K562 (cell line): ENCODE measurements at regions not wholly inside any gene's neighbourhood (a gene's known extent, or its start where the extent isn't known, plus 50 kb on each side); places are given as distances from the start of the nearest gene placed in this dataset.

Experiments
- ATAC-seq: fragments of 200-7000 bp; cut with Tn5 transposase; 3 replicates; pipeline ENCODE4 v1.9.1; 2020; ENCODE audit warnings: moderate library complexity
- BruUV-seq: library from RNA; stranded (reverse); fragments of 400-500 nt; replicated peaks from 2 replicates; lab custom pipeline; 2021; lab: Mats Ljungman, UMichigan
- CTCF ChIA-PET: fragments of 300-600 bp; formaldehyde crosslinking; extraction: SDS; loops from one replicate; lab custom pipeline; 2021; ENCODE audit warnings: low intra/inter-chr PET ratio; lab: Yijun Ruan, JAX
- POLR2A ChIA-PET: fragments of 300-600, 350-650 bp; sonication (Branson Sonifier 250); formaldehyde crosslinking; extraction: SDS; loops from one replicate; lab custom pipeline; 2021; ENCODE audit warnings: antibody characterized with exemption, inconsistent platforms; lab: Yijun Ruan, JAX
- DNase-seq, 4 experiments: peaks; one replicate each; pipeline versions ENCODE4 v3.0.0 to v3.0.0-alpha.2; 2011 to 2018; ENCODE audit warnings: low spot score in 3 of 4, mixed read lengths in 3 of 4; ENCODE audit errors: extremely low read depth in 1 of 4
- FAIRE-seq: peaks from 2 replicates; lab custom pipeline; 2011; peaks lifted over from hg19 to GRCh38; lab: Jason Lieb, UNC
- H2AFZ ChIP-seq: 2 replicates; pipeline ENCODE4 v1.6.0; 2011; ENCODE audit warnings: low read depth, low read length, control low read depth, inconsistent platforms
- H3K27ac ChIP-seq: fragments of 200-600 bp; 3 replicates; pipeline ENCODE4 v1.8.0; 2011; ENCODE audit warnings: low read depth, mild to moderate bottlenecking, control low read depth, inconsistent platforms, low read length, moderate library complexity, mixed read lengths; ENCODE audit errors: extremely low read depth
- H3K27me3 ChIP-seq, 2 experiments: fragments of 300-600 bp in 1 of 2; 2 replicates in 1 of 2; 3 replicates in 1 of 2; pipeline versions ENCODE4 v1.6.0 to v1.8.0; 2011; ENCODE audit warnings: inconsistent platforms in 2 of 2, low read length in 2 of 2, mild to moderate bottlenecking in 1 of 2, mixed read lengths in 1 of 2, moderate library complexity in 1 of 2; ENCODE audit not compliant: control insufficient read depth in 2 of 2, insufficient read depth in 2 of 2
- H3K36me3 ChIP-seq: fragments of 300-600 bp; 3 replicates; pipeline ENCODE4 v1.8.0; 2011; ENCODE audit warnings: mild to moderate bottlenecking, low read length, inconsistent platforms; ENCODE audit not compliant: control insufficient read depth, insufficient read depth
- H3K4me1 ChIP-seq, 2 experiments: fragments of 200-600 bp in 1 of 2; replicated peaks in 1 of 2; 2 replicates in 1 of 2; 3 replicates in 1 of 2; pipeline versions ENCODE4 v1.5.1 to v1.8.0; 2011; ENCODE audit warnings: inconsistent platforms in 2 of 2, low read length in 2 of 2, mild to moderate bottlenecking in 1 of 2, mixed read lengths in 1 of 2, moderate library complexity in 1 of 2; ENCODE audit not compliant: control insufficient read depth in 2 of 2, insufficient read depth in 2 of 2
- H3K4me2 ChIP-seq: 2 replicates; pipeline ENCODE4 v1.6.1; 2011; ENCODE audit warnings: low read length, control low read depth, inconsistent platforms, mixed read lengths; ENCODE audit not compliant: insufficient read depth
- H3K4me3 ChIP-seq: fragments of 200-600 bp; sonication (generic), shearing (Covaris generic); 2 replicates; pipeline ENCODE4 v1.5.1; 2016; ENCODE audit warnings: control low read depth, inconsistent platforms
- H3K79me2 ChIP-seq: fragments of 200-600 bp; 3 replicates; pipeline ENCODE4 v1.8.0; 2011; ENCODE audit warnings: low read length, inconsistent platforms; ENCODE audit not compliant: control insufficient read depth, insufficient read depth
- H3K9ac ChIP-seq, 2 experiments: 2 replicates each; pipeline versions ENCODE4 v1.6.0 to v1.6.1; 2011; ENCODE audit warnings: low read depth in 2 of 2, low read length in 2 of 2, control low read depth in 1 of 2, inconsistent platforms in 1 of 2, mild to moderate bottlenecking in 1 of 2, mixed read lengths in 1 of 2; ENCODE audit not compliant: insufficient read depth in 1 of 2
- H3K9me1 ChIP-seq: one replicate; pipeline ENCODE4 v1.6.0; 2011; ENCODE audit warnings: inconsistent platforms, mild to moderate bottlenecking, low read length, moderate library complexity; ENCODE audit not compliant: control insufficient read depth, insufficient read depth
- H3K9me3 ChIP-seq: replicated peaks from 2 replicates; pipeline ENCODE4 v1.5.1; 2011; ENCODE audit warnings: low read depth, low read length, inconsistent platforms; ENCODE audit not compliant: control insufficient read depth, insufficient read depth
- H4K20me1 ChIP-seq: replicated peaks from 2 replicates; pipeline ENCODE4 v1.6.1; 2011; ENCODE audit warnings: low read length, inconsistent platforms, mixed read lengths; ENCODE audit not compliant: control insufficient read depth, insufficient read depth
- COPS2 ChIP-seq: fragments of 450-650 bp; conservative IDR thresholded peaks from 2 replicates; pipeline ENCODE4 v1.6.1; 2016; ENCODE audit warnings: mild to moderate bottlenecking, moderate library complexity
- EP300 ChIP-seq: IDR thresholded peaks from 2 replicates; pipeline ENCODE4 v1.6.1; 2012; ENCODE audit warnings: low read length, improper control_type of control experiment
- HEY1 ChIP-seq: fragments of 250-450 bp; sonication (Bioruptor Pico); IDR thresholded peaks from 2 replicates; pipeline ENCODE4 v1.5.0; 2020; ENCODE audit warnings: mild to moderate bottlenecking, moderate library complexity, borderline replicate concordance
- KLF16 ChIP-seq: IDR thresholded peaks from 2 replicates; pipeline ENCODE4 v1.6.1; 2016; ENCODE audit warnings: antibody characterized with exemption
- MYBL2 ChIP-seq, 2 experiments: fragments of 450-650 bp in 1 of 2; sonication (generic) in 1 of 2; formaldehyde crosslinking in 1 of 2; IDR thresholded peaks; 2 replicates each; pipeline versions ENCODE4 v1.6.1 to v1.8.1; 2017 to 2022; ENCODE audit warnings: borderline replicate concordance in 1 of 2, inconsistent platforms in 1 of 2, low read depth in 1 of 2, mild to moderate bottlenecking in 1 of 2, missing genetic modification reagents in 1 of 2, moderate library complexity in 1 of 2
- NCOA1 ChIP-seq: fragments of 450-650 bp; IDR thresholded peaks from 2 replicates; pipeline ENCODE4 v1.6.1; 2016; ENCODE audit warnings: low read depth
- NEUROD1 ChIP-seq: fragments of 150-350 bp; IDR thresholded peaks from 2 replicates; pipeline ENCODE4 v1.6.1; 2014; ENCODE audit warnings: borderline replicate concordance, low read length, low read depth; ENCODE audit not compliant: partially characterized antibody
- NR1H2 ChIP-seq: sonication (generic); formaldehyde crosslinking; IDR thresholded peaks from 2 replicates; pipeline ENCODE4 v1.4.0; 2020; ENCODE audit warnings: mild to moderate bottlenecking, missing genetic modification reagents
- POLR3G ChIP-seq: IDR thresholded peaks from 2 replicates; pipeline ENCODE4 v1.6.1; 2011; ENCODE audit not compliant: insufficient read length, insufficient replicate concordance; ENCODE audit errors: extremely low read depth
- RBM39 ChIP-seq: fragments of 200-400 bp; formaldehyde crosslinking; optimal IDR thresholded peaks from 2 replicates; pipeline ENCODE3; 2018; ENCODE audit warnings: low read depth, low read length
- SP1 ChIP-seq: sonication (generic); formaldehyde crosslinking; IDR thresholded peaks from 2 replicates; pipeline ENCODE4 v1.8.1; 2022; ENCODE audit warnings: mild to moderate bottlenecking, missing genetic modification reagents
- ZNF124 ChIP-seq: sonication (generic); formaldehyde crosslinking; IDR thresholded peaks from 2 replicates; pipeline ENCODE4 v1.8.1; 2022; ENCODE audit warnings: missing genetic modification reagents
- ZNF282 ChIP-seq: sonication (generic); formaldehyde crosslinking; IDR thresholded peaks from 2 replicates; pipeline ENCODE4 v1.8.1; 2023; ENCODE audit warnings: missing genetic modification reagents
- WGBS: fragments of 100-300 bp; shearing (Covaris generic); methylation state at CpG from one replicate; pipeline ENCODE4 v1.1.6; 2016; ENCODE audit warnings: low coverage, mixed read lengths; ENCODE audit not compliant: insufficient coverage; ENCODE audit errors: missing lambda C conversion rate; 5-methylcytosine and 5-hydroxymethylcytosine counted together
- in situ Hi-C: fragments of 300-500 bp; cut with MboI; formaldehyde crosslinking; loops from 4 replicates; pipeline ENCODE4 v1.15.0; 2018; ENCODE audit warnings: inconsistent platforms, mixed read lengths
- intact Hi-C: fragments of 100-400 bp; cut with micrococcal nuclease; formaldehyde crosslinking; loops from 2 replicates; pipeline ENCODE4 v1.14.2; 2022
- TF ChIP-seq, protein P1 (sequence below), 2 experiments: fragments of 450-650 bp; IDR thresholded peaks; 2 replicates each; pipeline ENCODE4 v1.6.1; 2016
- TF ChIP-seq, protein P2 (sequence below): fragments of 450-650 bp; formaldehyde crosslinking; IDR thresholded peaks from 2 replicates; pipeline ENCODE4 v1.4.0; 2020; ENCODE audit warnings: mild to moderate bottlenecking, moderate library complexity
- TF ChIP-seq, protein P3 (sequence below): IDR thresholded peaks from 2 replicates; pipeline ENCODE4 v1.6.1; 2012; ENCODE audit warnings: low read depth, low read length, improper control_type of control experiment, borderline replicate concordance
- TF ChIP-seq, protein P4 (sequence below): sonication (generic); formaldehyde crosslinking; IDR thresholded peaks from 2 replicates; pipeline ENCODE4 v1.8.0; 2022; ENCODE audit warnings: mild to moderate bottlenecking, missing genetic modification reagents

DNA sequence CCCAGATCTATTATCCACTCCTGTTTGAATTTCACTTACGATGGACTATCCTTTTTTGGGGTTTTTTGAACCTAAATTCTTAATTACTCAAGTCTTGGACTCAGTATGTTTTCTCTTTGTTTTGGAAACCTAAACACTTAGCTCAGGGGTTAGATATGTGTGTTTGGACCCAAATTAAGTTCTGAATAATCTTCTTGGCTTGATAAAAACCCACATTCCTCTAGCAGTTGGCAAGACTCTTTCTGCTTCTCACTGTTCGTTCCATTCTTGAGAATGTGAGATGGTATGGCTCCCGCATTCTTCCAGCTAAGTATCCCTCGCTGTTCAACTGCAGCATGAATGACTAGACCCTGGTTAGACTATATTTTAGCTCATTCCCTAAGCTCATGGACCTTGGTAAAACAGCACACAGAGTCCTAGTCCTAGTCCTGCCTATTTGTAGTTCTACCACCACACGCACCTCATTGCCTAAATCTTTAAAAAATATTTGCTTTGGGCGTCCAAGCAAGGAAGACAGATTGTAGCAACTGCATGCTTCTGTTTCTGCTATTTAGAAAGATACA is 860.0 kb downstream of the RPS29 start:
- in situ Hi-C loops: no loop called here
- Histone ChIP-seq H3K9ac (no peak overlapping the region), H3K27ac (no peak overlapping the region), H2AFZ (no peak overlapping the region), H3K9me1 (no peaks in the 10 kb centered on the region), H3K79me2 (no peaks in the 10 kb centered on the region), H3K4me1 (no peaks in the 10 kb centered on the region), H3K4me3 (no peak overlapping the region), H3K27me3 (no peaks in the 10 kb centered on the region), H4K20me1 (no peaks in the 10 kb centered on the region), H3K9me3 (no peaks in the 10 kb centered on the region; the same call in 1 of the 2 replicates), H3K4me2 (no peak overlapping the region), H3K36me3 (no peaks in the 10 kb centered on the region)
- intact Hi-C loops: no loop called here
- CTCF ChIA-PET: no interaction called here
- ATAC-seq: no peak
- BruUV-seq: no TSS peak
- DNase-seq: no peak
- FAIRE-seq: no peak
- POLR2A ChIA-PET: no interaction called here
- WGBS: 0% methylated on average over 6 of the region's 6 CpGs
- TF ChIP-seq, protein P1, sequence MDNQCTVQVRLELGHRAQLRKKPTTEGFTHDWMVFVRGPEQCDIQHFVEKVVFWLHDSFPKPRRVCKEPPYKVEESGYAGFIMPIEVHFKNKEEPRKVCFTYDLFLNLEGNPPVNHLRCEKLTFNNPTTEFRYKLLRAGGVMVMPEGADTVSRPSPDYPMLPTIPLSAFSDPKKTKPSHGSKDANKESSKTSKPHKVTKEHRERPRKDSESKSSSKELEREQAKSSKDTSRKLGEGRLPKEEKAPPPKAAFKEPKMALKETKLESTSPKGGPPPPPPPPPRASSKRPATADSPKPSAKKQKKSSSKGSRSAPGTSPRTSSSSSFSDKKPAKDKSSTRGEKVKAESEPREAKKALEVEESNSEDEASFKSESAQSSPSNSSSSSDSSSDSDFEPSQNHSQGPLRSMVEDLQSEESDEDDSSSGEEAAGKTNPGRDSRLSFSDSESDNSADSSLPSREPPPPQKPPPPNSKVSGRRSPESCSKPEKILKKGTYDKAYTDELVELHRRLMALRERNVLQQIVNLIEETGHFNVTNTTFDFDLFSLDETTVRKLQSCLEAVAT (IDR thresholded peaks at IDR 0.05): no peak
- no peak for TF ChIP-seq SP1 (CRISPR knock-in tag)
- no peak for TF ChIP-seq HEY1 (CRISPR knock-in tag)
- TF ChIP-seq MYBL2 (IDR thresholded peaks at IDR 0.05; ENCODE audit: low read depth): no peak
- TF ChIP-seq MYBL2 (CRISPR knock-in tag; IDR thresholded peaks at IDR 0.05; ENCODE audit: borderline replicate concordance): no peak
- TF ChIP-seq, protein P2, sequence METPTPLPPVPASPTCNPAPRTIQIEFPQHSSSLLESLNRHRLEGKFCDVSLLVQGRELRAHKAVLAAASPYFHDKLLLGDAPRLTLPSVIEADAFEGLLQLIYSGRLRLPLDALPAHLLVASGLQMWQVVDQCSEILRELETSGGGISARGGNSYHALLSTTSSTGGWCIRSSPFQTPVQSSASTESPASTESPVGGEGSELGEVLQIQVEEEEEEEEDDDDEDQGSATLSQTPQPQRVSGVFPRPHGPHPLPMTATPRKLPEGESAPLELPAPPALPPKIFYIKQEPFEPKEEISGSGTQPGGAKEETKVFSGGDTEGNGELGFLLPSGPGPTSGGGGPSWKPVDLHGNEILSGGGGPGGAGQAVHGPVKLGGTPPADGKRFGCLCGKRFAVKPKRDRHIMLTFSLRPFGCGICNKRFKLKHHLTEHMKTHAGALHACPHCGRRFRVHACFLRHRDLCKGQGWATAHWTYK (CRISPR knock-in tag): no peak
- TF ChIP-seq KLF16: no peak
- TF ChIP-seq NCOA1: no peak
- TF ChIP-seq RBM39: no peak
- TF ChIP-seq EP300: no peak
- no peak for TF ChIP-seq POLR3G
- TF ChIP-seq ZNF282: no peak
- TF ChIP-seq, protein P3, sequence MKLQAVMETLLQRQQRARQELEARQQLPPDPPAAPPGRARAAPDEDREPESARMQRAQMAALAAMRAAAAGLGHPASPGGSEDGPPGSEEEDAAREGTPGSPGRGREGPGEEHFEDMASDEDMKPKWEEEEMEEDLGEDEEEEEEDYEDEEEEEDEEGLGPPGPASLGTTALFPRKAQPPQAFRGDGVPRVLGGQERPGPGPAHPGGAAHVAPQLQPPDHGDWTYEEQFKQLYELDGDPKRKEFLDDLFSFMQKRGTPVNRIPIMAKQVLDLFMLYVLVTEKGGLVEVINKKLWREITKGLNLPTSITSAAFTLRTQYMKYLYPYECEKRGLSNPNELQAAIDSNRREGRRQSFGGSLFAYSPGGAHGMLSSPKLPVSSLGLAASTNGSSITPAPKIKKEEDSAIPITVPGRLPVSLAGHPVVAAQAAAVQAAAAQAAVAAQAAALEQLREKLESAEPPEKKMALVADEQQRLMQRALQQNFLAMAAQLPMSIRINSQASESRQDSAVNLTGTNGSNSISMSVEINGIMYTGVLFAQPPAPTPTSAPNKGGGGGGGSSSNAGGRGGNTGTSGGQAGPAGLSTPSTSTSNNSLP: no peak
- TF ChIP-seq, protein P4, sequence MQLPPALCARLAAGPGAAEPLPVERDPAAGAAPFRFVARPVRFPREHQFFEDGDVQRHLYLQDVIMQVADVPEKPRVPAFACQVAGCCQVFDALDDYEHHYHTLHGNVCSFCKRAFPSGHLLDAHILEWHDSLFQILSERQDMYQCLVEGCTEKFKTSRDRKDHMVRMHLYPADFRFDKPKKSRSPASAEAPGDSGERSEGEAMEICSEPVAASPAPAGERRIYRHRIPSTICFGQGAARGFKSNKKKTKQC: no peak
- no peak for TF ChIP-seq NEUROD1
- no peak for TF ChIP-seq ZNF124
- TF ChIP-seq NR1H2 (CRISPR knock-in tag): no peak
- TF ChIP-seq COPS2: no peak
